ENCODE measurements at regions not wholly inside any gene's neighbourhood (a gene's known extent, or its start where the extent isn't known, plus 50 kb on each side); places are given as distances from the start of the nearest gene placed in this dataset.

- no peaks in the 10 kb centered on the region for H3K27me3 ChIP-seq (replicated peaks in 1 of 4; ENCODE audit: control insufficient read depth in 3 of 4, extremely low read depth in 1 of 4, insufficient read depth in 3 of 4, low read length in 3 of 4)
- H2BK12ac ChIP-seq (ENCODE audit: low read depth, low read length): no peak overlapping the region
- no peak overlapping the region for H4K5ac ChIP-seq (ENCODE audit: insufficient read length, low read depth, low read length)
- no peak overlapping the region for H4K8ac ChIP-seq (ENCODE audit: extremely low read depth, insufficient read depth, low read length)
- no peaks in the 10 kb centered on the region for H3K23me2 ChIP-seq (ENCODE audit: low read depth, low read length)
- H3K23ac ChIP-seq (ENCODE audit: insufficient read length): no peak overlapping the region
- no peak overlapping the region for H2BK5ac ChIP-seq (ENCODE audit: low read depth, low read length)
- no peaks in the 10 kb centered on the region for H4K20me1 ChIP-seq (replicated peaks in 1 of 2; ENCODE audit: control insufficient read depth in 1 of 2, insufficient read depth in 2 of 2, low read length in 2 of 2)
- ChIA-PET POLR2A (ENCODE audit: partially characterized antibody) (no interaction called here), CTCF (ENCODE audit: partially characterized antibody) (interaction anchor here (0.6 to 1.1 kb wide), 2 partner anchors 27 to 254 kb away, joined by 3 read pairs; no protein-coding TSS in a partner anchor)
- H3K4ac ChIP-seq (replicated peaks; ENCODE audit: insufficient read length, low read depth, low read length): no peak overlapping the region
- no peaks in the 10 kb centered on the region for H3K79me1 ChIP-seq (ENCODE audit: low read depth, low read length)
- H3K4me2 ChIP-seq (ENCODE audit: insufficient read depth in 1 of 2, low read depth in 2 of 2, low read length in 2 of 2): no peak overlapping the region
- FAIRE-seq: no peak
- H3K9ac ChIP-seq (replicated peaks in 1 of 4; ENCODE audit: extremely low read depth in 1 of 4, low read depth in 3 of 4, low read length in 3 of 4): no peak overlapping the region
- no peak overlapping the region for H3K18ac ChIP-seq (ENCODE audit: extremely low read depth, low read length)
- H3K14ac ChIP-seq (ENCODE audit: insufficient read length): no peak overlapping the region
- no peaks in the 10 kb centered on the region for H3K79me2 ChIP-seq (ENCODE audit: control insufficient read depth in 1 of 2, insufficient read depth in 2 of 2, low read length in 2 of 2)
- no peaks in the 10 kb centered on the region for H3K9me3 ChIP-seq (ENCODE audit: insufficient read depth in 2 of 2, low read depth in 1 of 2, low read length in 1 of 2)
- no peak overlapping the region for H2AFZ ChIP-seq (ENCODE audit: low read length)
- no peak overlapping the region for H2BK15ac ChIP-seq (ENCODE audit: low read length)
- DNase-seq (ENCODE audit: low read depth in 1 of 2, low spot score in 2 of 2): no peak
- no peak overlapping the region for H2BK20ac ChIP-seq (ENCODE audit: low read length)
- H3K4me1 ChIP-seq (replicated peaks in 1 of 4; ENCODE audit: control insufficient read depth in 3 of 4, insufficient read depth in 4 of 4, low read length in 3 of 4): no peaks in the 10 kb centered on the region
- H3K27ac ChIP-seq (ENCODE audit: low read depth, low read length): no peak overlapping the region
- no peak overlapping the region for H3K4me3 ChIP-seq (ENCODE audit: extremely low read depth in 1 of 4, insufficient read depth in 2 of 4, low read depth in 3 of 4, low read length in 4 of 4)
- TF ChIP-seq EP300 (IDR thresholded peaks at IDR 0.05; ENCODE audit: borderline replicate concordance in 1 of 2, low read depth in 2 of 2, low read length in 2 of 2): no peak
- TF ChIP-seq CHD1 (IDR thresholded peaks at IDR 0.05; ENCODE audit: low read depth, low read length): no peak
- no peak for TF ChIP-seq TAF7 (optimal IDR thresholded peaks at IDR 0.05; ENCODE audit: borderline replicate concordance, low read depth, low read length)
- TF ChIP-seq E2F6 (IDR thresholded peaks at IDR 0.05): no peak
- TF ChIP-seq SIN3A (conservative IDR thresholded peaks at IDR 0.05 in 1 of 2, IDR thresholded peaks at IDR 0.05 in 1 of 2; ENCODE audit: low read depth in 1 of 2, low read length in 2 of 2): no peak
- no peak for TF ChIP-seq HDAC2 (IDR thresholded peaks at IDR 0.05; ENCODE audit: borderline replicate concordance in 1 of 2, low read depth in 2 of 2, low read length in 2 of 2)
- no peak for TF ChIP-seq CEBPB (IDR thresholded peaks at IDR 0.05; ENCODE audit: low read depth, low read length)
- TF ChIP-seq RNF2 (IDR thresholded peaks at IDR 0.05; ENCODE audit: borderline replicate concordance, low read depth, low read length, missing control alignments, poor library complexity, severe bottlenecking): no peak
- TF ChIP-seq CBX5 (IDR thresholded peaks at IDR 0.05; ENCODE audit: low read depth, low read length): no peak
- TF ChIP-seq EGR1 (IDR thresholded peaks at IDR 0.05; ENCODE audit: borderline replicate concordance, low read depth, low read length): no peak
- no peak overlapping the region for H3K56ac ChIP-seq (replicated peaks; ENCODE audit: insufficient read length, low read depth, low read length)
- H3K36me3 ChIP-seq (ENCODE audit: control insufficient read depth in 2 of 4, insufficient read depth in 4 of 4, low read length in 3 of 4): no peaks in the 10 kb centered on the region
- no peak overlapping the region for H2AK5ac ChIP-seq (ENCODE audit: low read depth, low read length)
- H4K91ac ChIP-seq (replicated peaks; ENCODE audit: insufficient read length, low read length): no peak overlapping the region
- H2BK120ac ChIP-seq (replicated peaks; ENCODE audit: low read depth, low read length): no peak overlapping the region
These were observed 226.8 kb upstream of the TENT5A start for GRCh38 chr6:81979329-81979728.

All from H1 (cell line).